C4-2B (cell line): ENCODE measurements at regions not wholly inside any gene's neighbourhood (a gene's known extent, or its start where the extent isn't known, plus 50 kb on each side); places are given as distances from the start of the nearest gene placed in this dataset.
"Not testable (repeated sequence)": the region's sequence is repeated elsewhere in the genome, so short reads cannot be mapped to it uniquely, and the experiment has no call there.

Experiments
- CTCF ChIP-seq: fragments of 450-650 bp; conservative IDR thresholded peaks from 2 replicates; pipeline ENCODE4 v1.5.1; 2017; ENCODE audit warnings: mild to moderate bottlenecking
- ZFX ChIP-seq: fragments of 450-650 bp; IDR thresholded peaks from 2 replicates; pipeline ENCODE4 v1.6.1; 2017

- not testable (repeated sequence) for TF ChIP-seq CTCF, ZFX
Observed at GRCh38 chr7:29699723-29700122, 106.6 kb upstream of the WIPF3 start.
